Keratinocyte (primary cell): ENCODE measurements at regions not wholly inside any gene's neighbourhood (a gene's known extent, or its start where the extent isn't known, plus 50 kb on each side); places are given as distances from the start of the nearest gene placed in this dataset.

Experiments
- CTCF ChIP-seq, 3 experiments: IDR thresholded peaks in 1 of 3; conservative IDR thresholded peaks in 1 of 3; optimal IDR thresholded peaks in 1 of 3; 2 replicates in 2 of 3; 3 replicates in 1 of 3; pipeline versions ENCODE3 to v1.5.1; 2011; ENCODE audit warnings: low read length in 3 of 3, mild to moderate bottlenecking in 3 of 3, moderate library complexity in 2 of 3, control low read depth in 1 of 3, inconsistent platforms in 1 of 3; ENCODE audit not compliant: insufficient read depth in 2 of 3; ENCODE audit errors: extremely low read depth in 1 of 3
- EZH2 ChIP-seq: IDR thresholded peaks from one replicate; pipeline ENCODE4 v1.6.1; 2012; ENCODE audit warnings: inconsistent platforms, mild to moderate bottlenecking, low read length, moderate library complexity

GRCh38 chr11:11105361-11105760 lies 247.5 kb upstream of the ZBED5 start:
- TF ChIP-seq CTCF (optimal IDR thresholded peaks at IDR 0.05 in 1 of 3, IDR thresholded peaks at IDR 0.05 in 1 of 3, conservative IDR thresholded peaks at IDR 0.05 in 1 of 3; ENCODE audit: extremely low read depth in 1 of 3, insufficient read depth in 2 of 3, low read length in 3 of 3) (no peak), EZH2 (no peak)
